SJSA1 (cell line): ENCODE measurements at regions not wholly inside any gene's neighbourhood (a gene's known extent, or its start where the extent isn't known, plus 50 kb on each side); places are given as distances from the start of the nearest gene placed in this dataset.

Experiments
- DNase-seq, 2 experiments: peaks; one replicate each; pipeline ENCODE4 v3.0.0-alpha.2; 2015 to 2020; ENCODE audit warnings: low spot score in 2 of 2, low read depth in 1 of 2
- H3K27ac ChIP-seq: fragments of 250-450 bp; sonication (Bioruptor Pico); 2 replicates; pipeline ENCODE4 v1.5.1; 2020; ENCODE audit warnings: mild to moderate bottlenecking, moderate library complexity
- H3K27me3 ChIP-seq: fragments of 250-450 bp; sonication (Bioruptor Pico); replicated peaks from 2 replicates; pipeline ENCODE4 v1.5.1; 2020; ENCODE audit warnings: mild to moderate bottlenecking, moderate library complexity
- H3K36me3 ChIP-seq: fragments of 250-450 bp; sonication (Bioruptor Pico); 2 replicates; pipeline ENCODE4 v1.5.1; 2020; ENCODE audit warnings: mild to moderate bottlenecking
- H3K4me1 ChIP-seq: fragments of 250-450 bp; sonication (Bioruptor Pico); replicated peaks from 2 replicates; pipeline ENCODE4 v1.6.1; 2021; ENCODE audit warnings: mild to moderate bottlenecking
- H3K4me3 ChIP-seq: fragments of 250-450 bp; sonication (Bioruptor Pico); 2 replicates; pipeline ENCODE4 v1.5.1; 2020; ENCODE audit warnings: mild to moderate bottlenecking
- H3K9me3 ChIP-seq: fragments of 250-450 bp; sonication (Bioruptor Pico); replicated peaks from 2 replicates; pipeline ENCODE4 v1.5.1; 2020; ENCODE audit warnings: mild to moderate bottlenecking

DNA sequence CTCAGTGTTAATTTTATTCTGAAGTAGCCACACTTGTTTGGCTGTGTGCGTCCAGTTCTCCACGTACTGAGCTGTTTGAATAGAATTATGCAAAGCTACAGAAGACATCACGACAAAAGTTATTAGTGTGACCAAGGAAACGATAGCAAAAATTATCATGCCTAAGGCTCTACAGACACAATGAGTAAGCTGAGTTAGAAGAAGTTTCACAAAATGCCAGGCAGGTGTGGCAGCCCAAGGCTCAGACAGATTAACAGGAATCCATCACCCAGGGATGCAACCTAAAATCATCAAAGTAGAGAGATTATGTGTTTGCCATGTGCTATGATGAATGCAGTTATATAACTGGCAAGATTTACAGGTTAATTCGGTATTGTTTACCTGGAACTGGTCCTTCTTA lies 73.1 kb upstream of the INCENP start:
- Histone ChIP-seq H3K36me3 (no peaks in the 10 kb centered on the region), H3K4me3 (no peak overlapping the region), H3K27me3 (peaks cover 6% of the 10 kb centered on the region; the same call in 1 of the 2 replicates), H3K4me1 (peaks cover 5% of the 10 kb centered on the region; the same call in 1 of the 2 replicates), H3K9me3 (no peaks in the 10 kb centered on the region), H3K27ac (no peak overlapping the region)
- DNase-seq = no peak

DNA sequence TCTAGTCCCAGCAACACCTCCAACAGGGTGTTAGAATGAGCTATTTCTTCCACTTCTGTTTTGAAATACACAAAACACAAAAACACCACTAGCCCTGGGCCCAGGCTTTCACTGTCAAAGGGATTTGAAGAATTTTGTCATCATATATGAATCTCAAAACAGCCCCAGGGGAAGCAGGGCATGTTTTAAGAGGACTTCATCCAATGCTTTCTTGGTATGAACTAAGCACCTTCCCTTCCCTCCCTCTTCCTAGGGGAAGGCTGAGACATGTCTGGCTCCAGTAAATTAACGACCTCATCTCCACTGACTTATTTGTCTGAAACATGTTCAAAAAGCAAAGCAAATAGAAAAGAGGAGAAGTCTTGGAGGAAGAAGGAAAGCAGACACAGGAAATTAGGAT lies 75.7 kb upstream of the INCENP start:
- Histone ChIP-seq H3K4me3 (no peak overlapping the region), H3K27me3 (peaks cover under 1% of the 10 kb centered on the region; the same call in 1 of the 2 replicates), H3K4me1 (peaks cover 5% of the 10 kb centered on the region; the same call in 1 of the 2 replicates), H3K9me3 (no peaks in the 10 kb centered on the region), H3K27ac (no peak overlapping the region), H3K36me3 (no peaks in the 10 kb centered on the region)
- no peak for DNase-seq

DNA sequence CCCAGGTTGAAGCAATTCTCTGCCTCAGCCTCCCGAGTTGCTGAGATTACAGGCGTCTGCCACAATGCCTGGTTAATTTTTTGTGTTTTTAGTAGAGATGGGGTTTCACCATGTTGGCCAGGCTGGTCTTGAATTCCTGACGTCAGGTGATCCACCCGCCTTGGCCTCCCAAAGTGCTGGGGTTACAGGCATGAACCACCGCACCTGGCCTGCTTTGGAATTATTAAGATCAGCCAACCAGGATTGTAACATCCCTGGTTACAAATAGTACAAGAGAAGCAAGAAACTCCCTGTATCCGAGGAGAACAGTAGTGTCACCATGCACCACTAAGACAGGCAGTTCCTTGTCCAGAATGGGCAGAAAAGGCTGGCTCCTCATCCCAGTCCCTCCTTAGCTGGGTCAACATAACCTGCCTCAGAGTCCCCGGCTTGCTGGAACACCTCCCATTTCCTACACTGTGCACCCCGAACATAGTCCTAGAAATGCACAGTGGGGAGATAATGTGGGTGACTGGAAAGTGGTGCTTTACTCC lies 77.2 kb upstream of the INCENP start:
- peaks cover 5% of the 10 kb centered on the region; the same call in 1 of the 2 replicates for H3K4me1 ChIP-seq
- no peaks in the 10 kb centered on the region for H3K36me3 ChIP-seq
- no peaks in the 10 kb centered on the region for H3K27me3 ChIP-seq
- H3K27ac ChIP-seq = no peak overlapping the region
- no peak overlapping the region for H3K4me3 ChIP-seq
- no peak for DNase-seq
- no peaks in the 10 kb centered on the region for H3K9me3 ChIP-seq

DNA sequence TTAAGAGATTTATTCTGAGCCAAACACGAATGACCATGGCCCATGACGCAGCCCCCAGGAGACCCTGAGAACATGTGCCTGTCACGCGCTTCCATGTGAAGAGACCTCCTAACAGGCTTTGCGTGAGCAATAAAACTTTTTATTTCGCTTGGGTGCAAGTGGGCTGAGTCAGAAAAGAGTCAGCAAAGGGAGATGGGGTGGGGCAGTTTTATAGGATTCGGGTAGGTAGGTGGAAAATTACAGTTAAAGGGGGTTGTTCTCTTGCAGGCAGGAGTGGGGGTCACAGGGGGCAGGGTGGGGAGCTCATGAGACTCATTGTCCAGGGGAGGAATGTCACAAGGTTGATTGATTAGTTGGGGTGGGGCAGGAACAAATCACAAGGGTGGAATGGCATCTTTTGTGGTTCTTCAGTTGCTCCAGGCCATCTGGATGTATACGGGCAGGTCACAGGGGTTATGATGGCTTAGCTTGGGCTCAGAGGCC lies 77.2 kb upstream of the FTH1 start:
- Histone ChIP-seq H3K4me1 (peaks cover 5% of the 10 kb centered on the region; the same call in 1 of the 2 replicates), H3K4me3 (no peak overlapping the region), H3K27me3 (no peaks in the 10 kb centered on the region), H3K9me3 (no peaks in the 10 kb centered on the region), H3K27ac (no peak overlapping the region), H3K36me3 (no peaks in the 10 kb centered on the region)
- DNase-seq = no peak

DNA sequence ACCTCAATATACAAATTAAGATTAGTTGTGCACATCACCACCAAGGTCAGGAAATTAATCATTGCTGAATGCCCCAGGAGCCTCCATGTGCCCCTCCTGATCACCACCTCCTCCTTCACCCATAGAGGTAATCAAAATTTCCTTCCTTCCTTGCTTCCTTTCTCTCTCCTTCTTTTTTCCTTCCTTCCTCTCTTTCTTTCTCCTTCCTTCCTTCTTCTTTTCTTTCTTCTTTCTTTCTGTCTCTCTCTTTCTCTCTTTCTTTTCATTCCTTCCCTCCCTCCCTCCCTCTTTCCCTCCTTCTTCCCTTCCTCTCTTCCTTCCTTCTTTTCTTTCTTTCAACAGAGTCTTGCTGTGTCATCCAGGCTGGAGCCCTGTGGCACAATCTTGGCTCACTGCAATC lies 67.9 kb upstream of the FTH1 start:
- no peak for DNase-seq
- H3K4me3 ChIP-seq = no peak overlapping the region
- H3K27me3 ChIP-seq = 0 out of 2 replicates have a peak, but pooled peaks cover 3% of the 10 kb centered on the region
- no peak overlapping the region for H3K27ac ChIP-seq
- H3K4me1 ChIP-seq = no peaks in the 10 kb centered on the region
- H3K36me3 ChIP-seq = no peaks in the 10 kb centered on the region
- peaks cover 3% of the 10 kb centered on the region; the same call in 1 of the 2 replicates for H3K9me3 ChIP-seq

DNA sequence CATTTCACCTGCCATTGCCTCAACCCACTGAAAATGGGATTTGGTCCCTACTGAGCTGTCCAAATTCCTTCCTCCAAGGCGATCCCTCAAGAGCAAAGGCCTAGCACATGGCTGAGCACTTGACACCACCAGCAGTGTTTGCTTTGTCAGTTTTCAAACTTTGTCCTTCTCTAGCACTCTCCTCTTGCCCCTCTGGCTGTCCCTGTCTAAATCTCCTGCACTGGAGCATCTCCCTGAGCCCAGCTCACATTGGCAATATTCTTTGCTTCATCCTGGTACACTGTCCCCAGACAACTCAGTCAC lies 66.6 kb upstream of the FTH1 start:
- Histone ChIP-seq H3K4me1 (no peaks in the 10 kb centered on the region), H3K9me3 (peaks cover 3% of the 10 kb centered on the region; the same call in 1 of the 2 replicates), H3K27ac (no peak overlapping the region), H3K27me3 (0 out of 2 replicates have a peak, but pooled peaks cover 3% of the 10 kb centered on the region), H3K4me3 (no peak overlapping the region), H3K36me3 (no peaks in the 10 kb centered on the region)
- DNase-seq = no peak

DNA sequence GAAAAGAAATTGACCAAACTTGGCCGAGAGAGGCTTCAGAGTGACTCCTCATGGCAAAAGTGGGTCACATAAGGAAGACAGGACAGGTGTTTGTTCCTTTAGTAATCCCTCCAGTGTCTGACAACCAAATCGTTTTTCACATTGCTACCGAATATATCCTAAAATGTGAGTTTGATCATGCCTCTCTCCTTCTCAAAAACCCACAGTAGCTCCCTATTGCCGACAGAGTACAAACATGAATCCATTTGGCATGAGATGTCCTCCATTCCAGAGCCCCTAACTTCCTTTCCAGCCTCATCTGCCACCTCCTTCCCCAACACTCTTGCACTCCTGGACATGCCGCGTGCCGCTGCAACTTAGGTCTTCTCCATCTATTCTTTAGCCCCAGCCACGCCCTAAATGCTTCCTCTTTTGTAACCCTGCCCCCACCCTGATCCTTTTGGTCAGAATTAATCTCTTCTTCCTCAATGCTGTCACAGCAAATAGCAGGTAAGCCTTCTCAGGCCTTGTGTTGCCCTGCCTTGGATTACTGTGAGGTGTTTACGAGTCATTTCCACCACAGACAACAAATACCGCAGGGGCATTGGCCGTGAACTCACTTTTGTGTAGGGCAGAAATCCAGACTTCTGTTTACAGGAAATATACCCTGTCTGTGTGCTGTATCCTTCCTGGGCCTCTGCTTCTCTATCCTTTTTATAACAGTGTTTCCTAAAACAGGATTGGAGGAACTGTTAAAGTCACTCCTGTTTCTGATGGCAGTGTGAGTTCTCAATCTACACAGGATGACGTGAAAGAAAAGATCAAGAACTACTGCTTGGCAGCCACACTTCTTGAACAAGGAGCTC lies 66.0 kb upstream of the FTH1 start:
- Histone ChIP-seq H3K4me3 (no peak overlapping the region), H3K9me3 (peaks cover 3% of the 10 kb centered on the region; the same call in 1 of the 2 replicates), H3K36me3 (no peaks in the 10 kb centered on the region), H3K27me3 (0 out of 2 replicates have a peak, but pooled peaks cover 3% of the 10 kb centered on the region), H3K27ac (no peak overlapping the region), H3K4me1 (no peaks in the 10 kb centered on the region)
- no peak for DNase-seq

GRCh38 chr11:62030071-62030684 lies 62.7 kb upstream of the FTH1 start:
- peaks cover 7% of the 10 kb centered on the region for H3K9me3 ChIP-seq
- peaks cover 8% of the 10 kb centered on the region for H3K4me1 ChIP-seq
- no peaks in the 10 kb centered on the region for H3K36me3 ChIP-seq
- DNase-seq = no peak
- H3K27ac ChIP-seq = no peak overlapping the region
- H3K4me3 ChIP-seq = no peak overlapping the region
- no peaks in the 10 kb centered on the region for H3K27me3 ChIP-seq

DNA sequence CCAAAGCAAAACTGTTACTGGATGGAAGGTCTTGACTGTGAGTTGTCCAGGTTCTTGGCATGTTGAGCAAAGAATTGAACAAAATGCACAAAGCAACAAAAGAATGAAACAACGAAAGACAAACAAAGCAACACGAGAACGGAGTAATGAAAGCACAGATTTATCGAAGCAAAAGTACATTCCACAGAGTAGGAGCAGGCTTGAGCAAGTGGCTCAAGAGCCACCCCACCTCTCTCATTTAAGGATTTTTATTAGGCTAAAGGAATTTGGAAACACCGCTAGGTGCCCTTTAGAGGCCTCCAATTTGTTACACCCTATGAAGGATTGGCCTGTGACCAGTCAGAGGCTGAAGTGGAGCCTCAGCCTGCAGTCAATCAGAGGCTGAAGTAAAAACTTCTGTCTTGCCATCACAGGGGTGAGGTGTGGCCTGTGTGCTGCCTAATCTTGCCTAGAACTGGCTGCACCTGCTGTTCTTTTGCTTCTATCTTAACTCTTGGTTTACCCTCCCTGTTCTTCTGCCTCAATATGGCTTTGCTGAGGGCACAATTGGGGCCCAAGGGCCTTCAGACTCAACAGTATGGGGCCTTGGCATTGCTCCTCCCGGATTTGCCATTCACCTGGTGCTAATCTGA lies 59.4 kb upstream of the FTH1 start:
- no peak for DNase-seq
- H3K4me3 ChIP-seq = no peak overlapping the region
- peaks cover 12% of the 10 kb centered on the region for H3K4me1 ChIP-seq
- no peak overlapping the region for H3K27ac ChIP-seq
- no peaks in the 10 kb centered on the region for H3K27me3 ChIP-seq
- H3K9me3 ChIP-seq = peaks cover 4% of the 10 kb centered on the region
- no peaks in the 10 kb centered on the region for H3K36me3 ChIP-seq

DNA sequence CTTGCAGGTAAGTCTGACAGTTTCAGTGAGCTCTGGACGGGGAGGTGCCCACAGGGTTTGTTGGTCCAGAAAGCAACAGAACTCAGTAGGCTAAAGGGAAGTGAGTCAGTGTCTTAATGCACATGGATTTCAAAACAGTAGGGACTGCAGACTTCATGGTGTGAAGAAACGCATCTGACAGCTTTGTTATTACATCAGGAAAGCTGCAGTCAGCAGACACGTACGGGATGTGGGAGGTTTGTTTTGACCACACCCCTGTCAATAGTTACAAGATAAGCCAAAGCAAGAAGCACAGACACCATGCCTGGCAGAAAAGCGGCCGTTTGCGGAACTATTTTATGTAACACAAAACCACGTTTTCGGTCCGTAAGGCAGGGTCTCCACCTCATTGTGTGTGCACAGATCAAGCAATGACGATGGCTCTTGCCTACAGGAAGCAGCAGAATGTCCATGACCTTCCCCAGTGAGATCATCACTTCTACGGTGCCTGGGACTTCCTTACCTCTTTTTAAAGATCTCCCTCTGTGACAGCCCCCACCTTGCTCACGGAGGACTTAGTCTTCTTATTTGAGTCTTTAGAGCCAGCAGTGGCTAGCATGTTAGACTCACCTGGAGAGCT lies 58.2 kb upstream of the FTH1 start:
- peak overlapping the region; percentile 9; the same call in 1 of the 2 replicates for H3K27ac ChIP-seq
- no peaks in the 10 kb centered on the region for H3K36me3 ChIP-seq
- peaks cover 18% of the 10 kb centered on the region for H3K4me1 ChIP-seq
- no peaks in the 10 kb centered on the region for H3K27me3 ChIP-seq
- no peak overlapping the region for H3K4me3 ChIP-seq
- DNase-seq = peak in 1 of 2 experiments; percentile 52
- H3K9me3 ChIP-seq = peaks cover 7% of the 10 kb centered on the region

- H3K27me3 ChIP-seq = no peaks in the 10 kb centered on the region
- DNase-seq = no peak
- H3K36me3 ChIP-seq = no peaks in the 10 kb centered on the region
- peaks cover 19% of the 10 kb centered on the region for H3K4me1 ChIP-seq
- peak overlapping the region; percentile 2; the same call in 1 of the 2 replicates for H3K27ac ChIP-seq
- peaks cover 7% of the 10 kb centered on the region for H3K9me3 ChIP-seq
- no peak overlapping the region for H3K4me3 ChIP-seq
Measured at GRCh38 chr11:62024936-62025486, 57.6 kb upstream of the FTH1 start.

GRCh38 chr11:62022211-62022610 lies 54.8 kb upstream of the FTH1 start:
- no peaks in the 10 kb centered on the region for H3K36me3 ChIP-seq
- H3K4me3 ChIP-seq = no peak overlapping the region
- H3K27ac ChIP-seq = no peak overlapping the region
- peaks cover 26% of the 10 kb centered on the region for H3K4me1 ChIP-seq
- no peak for DNase-seq
- H3K9me3 ChIP-seq = peaks cover 7% of the 10 kb centered on the region
- no peaks in the 10 kb centered on the region for H3K27me3 ChIP-seq

DNA sequence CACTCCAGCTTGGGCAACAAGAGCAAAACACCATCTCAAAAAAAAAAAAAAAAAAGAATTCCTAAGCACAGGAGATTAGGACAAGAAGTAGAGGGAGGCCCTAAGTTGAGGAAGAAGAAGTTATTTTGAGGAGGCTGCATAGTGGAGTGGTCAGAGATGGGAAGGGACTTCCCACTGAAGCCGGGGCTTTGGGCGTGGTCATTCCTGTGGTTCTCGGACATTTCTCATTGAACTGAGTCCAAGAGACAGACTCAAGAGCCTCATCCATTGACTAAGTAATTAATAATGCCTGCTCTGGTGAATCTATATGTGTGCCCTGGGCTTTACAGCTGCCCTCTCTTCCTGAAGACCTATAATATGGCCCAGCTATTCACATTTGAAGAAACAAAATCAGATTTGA lies 53.2 kb upstream of the FTH1 start:
- Histone ChIP-seq H3K36me3 (no peaks in the 10 kb centered on the region), H3K9me3 (peaks cover 2% of the 10 kb centered on the region; the same call in 1 of the 2 replicates), H3K27ac (no peak overlapping the region), H3K27me3 (no peaks in the 10 kb centered on the region), H3K4me3 (no peak overlapping the region), H3K4me1 (peaks cover 37% of the 10 kb centered on the region)
- no peak for DNase-seq
